GM23338 (cell line): ENCODE measurements at regions not wholly inside any gene's neighbourhood (a gene's known extent, or its start where the extent isn't known, plus 50 kb on each side); places are given as distances from the start of the nearest gene placed in this dataset.

Experiments used
- ATAC-seq: fragments of 200-7000 bp; cut with Tn5 transposase; 3 replicates; pipeline ENCODE4 v1.9.1; 2020
- DNase-seq: peaks from one replicate; pipeline ENCODE4 v3.0.0-alpha.2; 2015; ENCODE audit warnings: low spot score
- H2AFZ ChIP-seq: fragments of 200-600 bp; sonication (generic); 2 replicates; pipeline ENCODE4 v1.8.0; 2016; ENCODE audit warnings: antibody characterized with exemption, mild to moderate bottlenecking, moderate library complexity
- H3F3A ChIP-seq: fragments of 200-600 bp; sonication (generic); replicated peaks from 2 replicates; pipeline ENCODE4 v1.8.0; 2017; ENCODE audit warnings: antibody characterized with exemption, mixed run types, low read depth
- H3K27ac ChIP-seq: fragments of 200-600 bp; sonication (generic); 2 replicates; pipeline ENCODE4 v1.6.1; 2016; ENCODE audit warnings: low read depth
- H3K27me3 ChIP-seq: fragments of 200-600 bp; sonication (generic); 2 replicates; pipeline ENCODE4 v1.8.0; 2016; ENCODE audit warnings: mild to moderate bottlenecking, mixed run types, moderate library complexity; ENCODE audit not compliant: insufficient read depth
- H3K36me3 ChIP-seq: fragments of 200-600 bp; sonication (generic); 2 replicates; pipeline ENCODE4 v1.8.0; 2016; ENCODE audit warnings: mild to moderate bottlenecking; ENCODE audit not compliant: insufficient read depth
- H3K4me1 ChIP-seq: fragments of 200-600 bp; sonication (generic); 2 replicates; pipeline ENCODE4 v1.8.0; 2016; ENCODE audit warnings: mild to moderate bottlenecking, moderate library complexity; ENCODE audit not compliant: insufficient read depth
- H3K4me2 ChIP-seq: fragments of 200-600 bp; sonication (generic); 2 replicates; pipeline ENCODE4 v1.7.1; 2017; ENCODE audit warnings: mixed run types
- H3K4me3 ChIP-seq: fragments of 200-600 bp; sonication (generic); 2 replicates; pipeline ENCODE4 v1.6.1; 2016; ENCODE audit warnings: mixed run types
- H3K79me2 ChIP-seq: fragments of 200-600 bp; sonication (generic); replicated peaks from 2 replicates; pipeline ENCODE4 v1.8.0; 2017; ENCODE audit warnings: mild to moderate bottlenecking; ENCODE audit not compliant: insufficient read depth
- H3K9me2 ChIP-seq: fragments of 200-600 bp; sonication (generic); 2 replicates; pipeline ENCODE4 v1.8.0; 2017; ENCODE audit not compliant: insufficient read depth
- H4K20me1 ChIP-seq: fragments of 200-600 bp; sonication (generic); replicated peaks from 2 replicates; pipeline ENCODE4 v1.8.0; 2017; ENCODE audit warnings: mild to moderate bottlenecking; ENCODE audit not compliant: insufficient read depth
- H3K27ac Mint-ChIP-seq: 2 replicates; pipeline ENCODE4 v1.8.0; 2020; ENCODE audit warnings: inconsistent platforms, mild to moderate bottlenecking, moderate library complexity, mixed read lengths
- H3K27me3 Mint-ChIP-seq: 3 replicates; pipeline ENCODE4 v1.8.0; 2022; ENCODE audit warnings: low read depth, mild to moderate bottlenecking, moderate library complexity, mixed read lengths, inconsistent platforms; ENCODE audit not compliant: insufficient read depth, poor library complexity
- H3K36me3 Mint-ChIP-seq: 3 replicates; pipeline ENCODE4 v1.8.0; 2021; ENCODE audit warnings: low read depth, mild to moderate bottlenecking, inconsistent platforms, moderate library complexity, mixed read lengths
- H3K4me1 Mint-ChIP-seq: 3 replicates; pipeline ENCODE4 v1.8.0; 2020; ENCODE audit warnings: mild to moderate bottlenecking, inconsistent platforms, mixed read lengths
- H3K4me3 Mint-ChIP-seq: 3 replicates; pipeline ENCODE4 v1.8.0; 2021; ENCODE audit warnings: moderate library complexity, mild to moderate bottlenecking, inconsistent platforms, mixed read lengths
- H3K9me3 Mint-ChIP-seq: 3 replicates; pipeline ENCODE4 v1.8.0; 2020; ENCODE audit warnings: moderate library complexity, mild to moderate bottlenecking, inconsistent platforms, mixed read lengths
- CREB1 ChIP-seq: fragments of 250-450 bp; sonication (Bioruptor Pico); IDR thresholded peaks from 2 replicates; pipeline ENCODE4 v1.5.0; 2020; ENCODE audit warnings: low read depth, mild to moderate bottlenecking, moderate library complexity
- EZH2 ChIP-seq: fragments of 200-600 bp; sonication (generic); IDR thresholded peaks from one replicate; pipeline ENCODE4 v1.8.0; 2017; ENCODE audit warnings: antibody characterized with exemption, mild to moderate bottlenecking, low read depth; ENCODE audit not compliant: unreplicated experiment
- EZH2phosphoT487 ChIP-seq: fragments of 200-600 bp; sonication (generic); IDR thresholded peaks from one replicate; pipeline ENCODE4 v1.8.1; 2018; ENCODE audit warnings: antibody characterized with exemption; ENCODE audit not compliant: unreplicated experiment
- JUNB ChIP-seq: IDR thresholded peaks from one replicate; pipeline ENCODE4 v1.6.1; 2016; ENCODE audit warnings: antibody characterized with exemption; ENCODE audit not compliant: unreplicated experiment
- NANOG ChIP-seq: IDR thresholded peaks from 2 replicates; pipeline ENCODE4 v1.6.1; 2016; ENCODE audit warnings: antibody characterized with exemption, borderline replicate concordance
- POLR2AphosphoS5 ChIP-seq: IDR thresholded peaks from 2 replicates; pipeline ENCODE4 v1.6.1; 2016; ENCODE audit warnings: antibody characterized with exemption, low read depth
- STAT1 ChIP-seq: IDR thresholded peaks from one replicate; pipeline ENCODE4 v1.6.1; 2016; ENCODE audit warnings: antibody characterized with exemption; ENCODE audit not compliant: unreplicated experiment
- ZNF114 ChIP-seq: fragments of 250-450 bp; sonication (Bioruptor Pico); IDR thresholded peaks from 2 replicates; pipeline ENCODE4 v1.5.0; 2020; ENCODE audit warnings: mild to moderate bottlenecking, moderate library complexity
- ZNF331 ChIP-seq: fragments of 250-450 bp; sonication (Bioruptor Pico); IDR thresholded peaks from 2 replicates; pipeline ENCODE4 v1.5.0; 2020; ENCODE audit warnings: low read depth, mild to moderate bottlenecking, moderate library complexity
- TF ChIP-seq, protein P1 (sequence below): IDR thresholded peaks from 2 replicates; pipeline ENCODE4 v1.6.1; 2016; ENCODE audit warnings: antibody characterized with exemption
- TF ChIP-seq, protein P2 (sequence below), 2 experiments: fragments of 200-600 bp in 1 of 2; sonication (generic) in 1 of 2; conservative IDR thresholded peaks; 2 replicates each; pipeline versions ENCODE4 v1.5.1 to v1.6.1; 2016 to 2017; ENCODE audit warnings: antibody characterized with exemption in 2 of 2, low read depth in 2 of 2, mild to moderate bottlenecking in 2 of 2, moderate library complexity in 1 of 2
- TF ChIP-seq, protein P3 (sequence below): IDR thresholded peaks from one replicate; pipeline ENCODE4 v1.6.1; 2018; ENCODE audit warnings: antibody characterized with exemption; ENCODE audit not compliant: unreplicated experiment
- TF ChIP-seq, protein P4 (sequence below): fragments of 250-450 bp; sonication (Bioruptor Pico); IDR thresholded peaks from 2 replicates; pipeline ENCODE4 v1.5.0; 2020; ENCODE audit warnings: mild to moderate bottlenecking, moderate library complexity

DNA sequence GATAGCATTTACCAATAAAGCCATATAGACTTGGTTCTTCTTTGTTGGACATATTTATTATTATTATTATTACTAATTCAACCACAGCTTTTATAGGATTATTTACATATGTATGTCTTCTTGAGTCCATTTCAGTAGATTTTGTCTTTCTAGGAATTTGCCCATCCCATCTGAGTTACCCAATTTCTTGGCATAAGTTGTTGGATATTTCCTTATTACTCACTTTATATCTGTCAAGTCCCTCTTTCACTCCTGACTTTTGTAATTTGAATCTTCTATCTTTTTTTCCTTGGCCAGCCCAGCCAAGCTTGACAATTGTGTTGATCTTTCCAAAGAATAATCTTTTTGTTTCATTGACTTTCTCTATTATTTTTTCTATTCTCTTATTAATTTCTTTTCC, 543.7 kb downstream of the SUCLG1 start:
- Mint-ChIP-seq H3K27ac (no peak overlapping the region), H3K9me3 (peaks cover 5% of the 10 kb centered on the region; the same call in 2 of the 3 replicates), H3K36me3 (no peaks in the 10 kb centered on the region; the same call in 2 of the 3 replicates), H3K4me3 (no peak overlapping the region), H3K27me3 (no peaks in the 10 kb centered on the region), H3K4me1 (peaks cover 7% of the 10 kb centered on the region; the same call in 2 of the 3 replicates)
- Histone ChIP-seq H4K20me1 (no peaks in the 10 kb centered on the region), H3K36me3 (no peaks in the 10 kb centered on the region), H3K4me3 (no peak overlapping the region), H3K9me2 (no peaks in the 10 kb centered on the region), H3K27me3 (no peaks in the 10 kb centered on the region), H3K79me2 (no peaks in the 10 kb centered on the region), H3F3A (no peaks in the 10 kb centered on the region), H3K27ac (no peak overlapping the region), H3K4me2 (no peak overlapping the region), H3K4me1 (peaks cover 3% of the 10 kb centered on the region; the same call in 1 of the 2 replicates), H2AFZ (no peak overlapping the region)
- TF ChIP-seq ZNF114 (CRISPR knock-in tag) (no peak), NANOG (no peak), POLR2AphosphoS5 (no peak), CREB1 (CRISPR knock-in tag) (no peak), STAT1 (no peak), ZNF331 (no peak), EZH2 (no peak), JUNB (no peak), EZH2phosphoT487 (no peak)
- TF ChIP-seq, protein P1, sequence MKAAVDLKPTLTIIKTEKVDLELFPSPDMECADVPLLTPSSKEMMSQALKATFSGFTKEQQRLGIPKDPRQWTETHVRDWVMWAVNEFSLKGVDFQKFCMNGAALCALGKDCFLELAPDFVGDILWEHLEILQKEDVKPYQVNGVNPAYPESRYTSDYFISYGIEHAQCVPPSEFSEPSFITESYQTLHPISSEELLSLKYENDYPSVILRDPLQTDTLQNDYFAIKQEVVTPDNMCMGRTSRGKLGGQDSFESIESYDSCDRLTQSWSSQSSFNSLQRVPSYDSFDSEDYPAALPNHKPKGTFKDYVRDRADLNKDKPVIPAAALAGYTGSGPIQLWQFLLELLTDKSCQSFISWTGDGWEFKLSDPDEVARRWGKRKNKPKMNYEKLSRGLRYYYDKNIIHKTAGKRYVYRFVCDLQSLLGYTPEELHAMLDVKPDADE, result no peak
- TF ChIP-seq, protein P2, sequence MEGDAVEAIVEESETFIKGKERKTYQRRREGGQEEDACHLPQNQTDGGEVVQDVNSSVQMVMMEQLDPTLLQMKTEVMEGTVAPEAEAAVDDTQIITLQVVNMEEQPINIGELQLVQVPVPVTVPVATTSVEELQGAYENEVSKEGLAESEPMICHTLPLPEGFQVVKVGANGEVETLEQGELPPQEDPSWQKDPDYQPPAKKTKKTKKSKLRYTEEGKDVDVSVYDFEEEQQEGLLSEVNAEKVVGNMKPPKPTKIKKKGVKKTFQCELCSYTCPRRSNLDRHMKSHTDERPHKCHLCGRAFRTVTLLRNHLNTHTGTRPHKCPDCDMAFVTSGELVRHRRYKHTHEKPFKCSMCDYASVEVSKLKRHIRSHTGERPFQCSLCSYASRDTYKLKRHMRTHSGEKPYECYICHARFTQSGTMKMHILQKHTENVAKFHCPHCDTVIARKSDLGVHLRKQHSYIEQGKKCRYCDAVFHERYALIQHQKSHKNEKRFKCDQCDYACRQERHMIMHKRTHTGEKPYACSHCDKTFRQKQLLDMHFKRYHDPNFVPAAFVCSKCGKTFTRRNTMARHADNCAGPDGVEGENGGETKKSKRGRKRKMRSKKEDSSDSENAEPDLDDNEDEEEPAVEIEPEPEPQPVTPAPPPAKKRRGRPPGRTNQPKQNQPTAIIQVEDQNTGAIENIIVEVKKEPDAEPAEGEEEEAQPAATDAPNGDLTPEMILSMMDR (conservative IDR thresholded peaks at IDR 0.05; ENCODE audit: low read depth in 2 of 2), result no peak
- TF ChIP-seq, protein P3, sequence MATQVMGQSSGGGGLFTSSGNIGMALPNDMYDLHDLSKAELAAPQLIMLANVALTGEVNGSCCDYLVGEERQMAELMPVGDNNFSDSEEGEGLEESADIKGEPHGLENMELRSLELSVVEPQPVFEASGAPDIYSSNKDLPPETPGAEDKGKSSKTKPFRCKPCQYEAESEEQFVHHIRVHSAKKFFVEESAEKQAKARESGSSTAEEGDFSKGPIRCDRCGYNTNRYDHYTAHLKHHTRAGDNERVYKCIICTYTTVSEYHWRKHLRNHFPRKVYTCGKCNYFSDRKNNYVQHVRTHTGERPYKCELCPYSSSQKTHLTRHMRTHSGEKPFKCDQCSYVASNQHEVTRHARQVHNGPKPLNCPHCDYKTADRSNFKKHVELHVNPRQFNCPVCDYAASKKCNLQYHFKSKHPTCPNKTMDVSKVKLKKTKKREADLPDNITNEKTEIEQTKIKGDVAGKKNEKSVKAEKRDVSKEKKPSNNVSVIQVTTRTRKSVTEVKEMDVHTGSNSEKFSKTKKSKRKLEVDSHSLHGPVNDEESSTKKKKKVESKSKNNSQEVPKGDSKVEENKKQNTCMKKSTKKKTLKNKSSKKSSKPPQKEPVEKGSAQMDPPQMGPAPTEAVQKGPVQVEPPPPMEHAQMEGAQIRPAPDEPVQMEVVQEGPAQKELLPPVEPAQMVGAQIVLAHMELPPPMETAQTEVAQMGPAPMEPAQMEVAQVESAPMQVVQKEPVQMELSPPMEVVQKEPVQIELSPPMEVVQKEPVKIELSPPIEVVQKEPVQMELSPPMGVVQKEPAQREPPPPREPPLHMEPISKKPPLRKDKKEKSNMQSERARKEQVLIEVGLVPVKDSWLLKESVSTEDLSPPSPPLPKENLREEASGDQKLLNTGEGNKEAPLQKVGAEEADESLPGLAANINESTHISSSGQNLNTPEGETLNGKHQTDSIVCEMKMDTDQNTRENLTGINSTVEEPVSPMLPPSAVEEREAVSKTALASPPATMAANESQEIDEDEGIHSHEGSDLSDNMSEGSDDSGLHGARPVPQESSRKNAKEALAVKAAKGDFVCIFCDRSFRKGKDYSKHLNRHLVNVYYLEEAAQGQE, result no peak
- TF ChIP-seq, protein P4, sequence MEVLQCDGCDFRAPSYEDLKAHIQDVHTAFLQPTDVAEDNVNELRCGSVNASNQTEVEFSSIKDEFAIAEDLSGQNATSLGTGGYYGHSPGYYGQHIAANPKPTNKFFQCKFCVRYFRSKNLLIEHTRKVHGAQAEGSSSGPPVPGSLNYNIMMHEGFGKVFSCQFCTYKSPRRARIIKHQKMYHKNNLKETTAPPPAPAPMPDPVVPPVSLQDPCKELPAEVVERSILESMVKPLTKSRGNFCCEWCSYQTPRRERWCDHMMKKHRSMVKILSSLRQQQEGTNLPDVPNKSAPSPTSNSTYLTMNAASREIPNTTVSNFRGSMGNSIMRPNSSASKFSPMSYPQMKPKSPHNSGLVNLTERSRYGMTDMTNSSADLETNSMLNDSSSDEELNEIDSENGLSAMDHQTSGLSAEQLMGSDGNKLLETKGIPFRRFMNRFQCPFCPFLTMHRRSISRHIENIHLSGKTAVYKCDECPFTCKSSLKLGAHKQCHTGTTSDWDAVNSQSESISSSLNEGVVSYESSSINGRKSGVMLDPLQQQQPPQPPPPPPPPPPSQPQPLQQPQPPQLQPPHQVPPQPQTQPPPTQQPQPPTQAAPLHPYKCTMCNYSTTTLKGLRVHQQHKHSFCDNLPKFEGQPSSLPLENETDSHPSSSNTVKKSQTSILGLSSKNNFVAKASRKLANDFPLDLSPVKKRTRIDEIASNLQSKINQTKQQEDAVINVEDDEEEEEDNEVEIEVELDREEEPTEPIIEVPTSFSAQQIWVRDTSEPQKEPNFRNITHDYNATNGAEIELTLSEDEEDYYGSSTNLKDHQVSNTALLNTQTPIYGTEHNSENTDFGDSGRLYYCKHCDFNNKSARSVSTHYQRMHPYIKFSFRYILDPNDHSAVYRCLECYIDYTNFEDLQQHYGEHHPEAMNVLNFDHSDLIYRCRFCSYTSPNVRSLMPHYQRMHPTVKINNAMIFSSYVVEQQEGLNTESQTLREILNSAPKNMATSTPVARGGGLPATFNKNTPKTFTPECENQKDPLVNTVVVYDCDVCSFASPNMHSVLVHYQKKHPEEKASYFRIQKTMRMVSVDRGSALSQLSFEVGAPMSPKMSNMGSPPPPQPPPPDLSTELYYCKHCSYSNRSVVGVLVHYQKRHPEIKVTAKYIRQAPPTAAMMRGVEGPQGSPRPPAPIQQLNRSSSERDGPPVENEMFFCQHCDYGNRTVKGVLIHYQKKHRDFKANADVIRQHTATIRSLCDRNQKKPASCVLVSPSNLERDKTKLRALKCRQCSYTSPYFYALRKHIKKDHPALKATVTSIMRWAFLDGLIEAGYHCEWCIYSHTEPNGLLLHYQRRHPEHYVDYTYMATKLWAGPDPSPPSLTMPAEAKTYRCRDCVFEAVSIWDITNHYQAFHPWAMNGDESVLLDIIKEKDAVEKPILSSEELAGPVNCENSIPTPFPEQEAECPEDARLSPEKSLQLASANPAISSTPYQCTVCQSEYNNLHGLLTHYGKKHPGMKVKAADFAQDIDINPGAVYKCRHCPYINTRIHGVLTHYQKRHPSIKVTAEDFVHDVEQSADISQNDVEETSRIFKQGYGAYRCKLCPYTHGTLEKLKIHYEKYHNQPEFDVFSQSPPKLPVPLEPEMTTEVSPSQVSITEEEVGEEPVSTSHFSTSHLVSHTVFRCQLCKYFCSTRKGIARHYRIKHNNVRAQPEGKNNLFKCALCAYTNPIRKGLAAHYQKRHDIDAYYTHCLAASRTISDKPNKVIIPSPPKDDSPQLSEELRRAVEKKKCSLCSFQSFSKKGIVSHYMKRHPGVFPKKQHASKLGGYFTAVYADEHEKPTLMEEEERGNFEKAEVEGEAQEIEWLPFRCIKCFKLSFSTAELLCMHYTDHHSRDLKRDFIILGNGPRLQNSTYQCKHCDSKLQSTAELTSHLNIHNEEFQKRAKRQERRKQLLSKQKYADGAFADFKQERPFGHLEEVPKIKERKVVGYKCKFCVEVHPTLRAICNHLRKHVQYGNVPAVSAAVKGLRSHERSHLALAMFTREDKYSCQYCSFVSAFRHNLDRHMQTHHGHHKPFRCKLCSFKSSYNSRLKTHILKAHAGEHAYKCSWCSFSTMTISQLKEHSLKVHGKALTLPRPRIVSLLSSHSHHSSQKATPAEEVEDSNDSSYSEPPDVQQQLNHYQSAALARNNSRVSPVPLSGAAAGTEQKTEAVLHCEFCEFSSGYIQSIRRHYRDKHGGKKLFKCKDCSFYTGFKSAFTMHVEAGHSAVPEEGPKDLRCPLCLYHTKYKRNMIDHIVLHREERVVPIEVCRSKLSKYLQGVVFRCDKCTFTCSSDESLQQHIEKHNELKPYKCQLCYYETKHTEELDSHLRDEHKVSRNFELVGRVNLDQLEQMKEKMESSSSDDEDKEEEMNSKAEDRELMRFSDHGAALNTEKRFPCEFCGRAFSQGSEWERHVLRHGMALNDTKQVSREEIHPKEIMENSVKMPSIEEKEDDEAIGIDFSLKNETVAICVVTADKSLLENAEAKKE (CRISPR knock-in tag), result no peak
- DNase-seq (no peak), ATAC-seq (no peak)
